ENCODE measurements at regions not wholly inside any gene's neighbourhood (a gene's known extent, or its start where the extent isn't known, plus 50 kb on each side); places are given as distances from the start of the nearest gene placed in this dataset.
"Not testable (repeated sequence)": the region's sequence is repeated elsewhere in the genome, so short reads cannot be mapped to it uniquely, and the experiment has no call there.

GRCh38 chr15:79492065-79492464 lies 59.9 kb downstream of the MINAR1 start:
- DNase-seq, result no peak

DNA sequence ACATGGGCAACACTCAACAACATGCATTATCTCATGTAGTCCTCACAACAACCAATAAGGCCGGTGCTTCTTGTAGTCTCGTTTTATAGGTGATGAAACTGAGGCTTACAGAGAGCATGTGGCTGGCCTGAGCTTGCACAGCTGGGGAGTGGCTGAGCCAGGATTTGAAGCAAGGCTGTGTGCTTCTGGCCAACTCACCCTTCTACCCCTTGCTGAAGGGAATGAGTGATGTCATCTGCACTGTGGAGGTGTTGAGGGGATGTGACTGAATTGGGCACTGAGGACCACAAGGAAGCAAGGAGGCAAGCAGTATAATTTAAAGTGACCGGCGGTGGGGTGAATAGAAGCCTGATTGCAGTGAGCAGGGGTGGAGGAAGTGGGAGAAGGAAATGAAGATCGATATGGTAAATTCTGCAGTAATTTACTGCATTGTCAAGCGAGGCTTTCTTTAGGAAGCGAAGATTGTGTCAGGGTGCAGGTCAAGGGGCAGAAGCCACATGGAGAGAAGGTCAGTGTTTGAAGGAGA lies 62.3 kb downstream of the MINAR1 start:
- no peak for DNase-seq

DNA sequence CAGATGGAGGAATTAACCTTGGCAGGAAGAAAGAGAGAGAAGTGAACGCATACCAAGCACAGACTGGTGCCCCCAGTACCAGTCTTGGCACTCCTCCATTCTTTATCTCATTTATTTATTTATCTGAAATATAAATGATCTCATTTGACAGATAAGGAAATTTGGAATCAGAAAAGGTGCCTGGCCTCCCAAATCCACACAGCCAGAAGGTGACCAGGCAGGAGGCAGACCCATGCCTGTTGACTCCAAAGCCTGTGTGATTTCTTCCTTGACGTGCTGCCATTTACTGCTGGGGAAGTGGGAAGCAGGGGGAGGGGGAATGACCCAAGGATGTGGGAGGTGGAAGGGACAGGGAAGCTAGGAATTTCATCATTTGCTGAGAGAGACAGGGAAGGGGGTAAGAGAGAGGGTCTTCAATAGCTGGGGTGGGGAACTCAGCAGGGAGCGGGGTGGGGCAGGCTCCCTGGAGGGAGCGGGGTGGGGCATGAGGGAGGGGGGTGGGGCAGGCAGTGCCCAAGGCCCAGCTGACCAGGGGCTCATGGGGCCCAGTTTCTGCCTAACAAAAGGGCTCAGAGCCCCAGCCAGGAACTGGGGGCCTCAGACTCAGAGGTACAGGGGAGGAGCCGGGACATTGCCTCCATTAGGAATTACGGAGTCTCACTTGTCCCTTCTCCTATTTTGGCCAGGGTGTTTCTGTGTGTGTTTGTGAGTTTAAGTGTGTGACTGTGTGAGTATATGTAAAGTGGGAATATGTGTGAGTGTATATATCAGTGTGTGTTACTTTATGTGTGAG lies 63.0 kb downstream of the MINAR1 start:
- no peak for DNase-seq

DNA sequence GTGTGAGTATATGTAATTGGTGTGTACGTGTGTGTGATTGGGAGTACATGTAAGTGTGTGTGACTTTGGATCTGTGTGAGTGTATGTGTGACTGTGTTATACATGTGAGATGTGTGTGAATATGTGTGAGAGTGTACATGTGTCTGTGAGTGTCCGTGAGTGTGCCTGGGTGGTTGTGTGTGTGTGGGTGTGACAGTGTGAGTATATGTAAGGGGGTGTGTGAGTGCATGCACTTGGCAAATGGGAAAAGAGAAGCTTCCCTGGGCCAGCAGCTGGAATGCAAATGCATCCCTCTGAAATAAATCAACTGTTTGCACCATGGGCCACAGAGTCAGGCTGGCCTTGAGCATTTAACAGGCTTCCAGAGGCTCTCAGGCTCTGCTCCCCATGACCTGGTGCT lies 63.6 kb downstream of the MINAR1 start:
- DNase-seq, result no peak

DNA sequence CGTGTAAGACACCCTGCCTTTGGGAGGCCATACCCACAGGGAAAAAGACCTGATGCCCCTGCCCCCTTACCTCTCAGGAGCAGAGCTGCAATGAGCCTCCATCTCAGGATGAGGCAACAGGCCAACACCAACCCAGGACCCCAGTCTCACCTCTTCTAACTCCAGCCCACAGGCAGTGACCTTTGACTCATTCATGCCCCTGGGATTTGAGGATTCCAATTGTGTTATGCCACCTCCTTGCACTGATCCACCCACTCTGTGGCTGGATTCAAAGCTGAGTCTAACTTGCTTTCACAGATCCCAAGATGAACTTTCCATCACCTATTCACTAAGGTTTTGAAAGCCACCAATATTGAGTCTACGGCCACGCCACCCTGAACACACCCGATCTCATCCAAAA lies 64.7 kb downstream of the MINAR1 start:
- DNase-seq, result no peak

DNA sequence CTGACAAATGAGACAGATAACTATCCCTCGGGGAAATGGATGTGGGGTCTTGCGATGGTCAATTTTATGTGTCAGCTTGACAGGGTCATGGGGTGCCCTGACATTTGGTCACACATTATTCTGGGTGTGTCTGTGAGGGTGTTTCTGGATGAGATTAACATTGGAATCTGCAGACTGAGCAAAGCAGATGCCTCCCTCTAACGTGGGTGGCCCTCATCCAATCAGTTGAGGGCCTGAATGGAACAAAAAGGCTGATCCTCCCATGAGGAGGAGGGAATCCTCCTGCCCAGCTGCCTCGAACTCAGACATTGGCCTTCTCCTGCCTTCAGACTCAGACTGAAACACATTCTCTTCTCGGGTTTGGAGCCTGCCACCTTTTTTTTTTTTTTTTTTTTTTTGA lies 69.0 kb downstream of the MINAR1 start:
- DNase-seq, result no peak

DNA sequence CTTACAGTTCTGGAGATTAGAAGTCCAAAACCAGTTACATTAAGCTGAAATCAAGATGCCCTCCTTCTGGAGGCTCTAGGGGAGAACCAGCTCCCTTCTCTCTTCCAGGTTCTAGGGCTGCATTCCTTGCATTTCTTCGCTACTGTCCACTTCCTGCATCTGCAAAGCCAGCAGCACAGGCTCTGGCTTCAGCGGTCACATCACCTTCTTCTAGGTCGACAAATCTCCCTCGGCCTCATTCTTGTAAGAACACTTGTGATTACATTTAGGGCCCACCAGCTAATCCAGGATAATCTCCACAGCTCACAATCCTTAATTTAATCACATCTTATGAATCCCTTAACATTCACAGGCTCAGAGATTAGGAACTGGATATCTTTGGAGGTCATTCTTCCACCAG lies 73.8 kb downstream of the MINAR1 start:
- DNase-seq, result no peak

- DNase-seq, result not testable (repeated sequence)
Observed at GRCh38 chr15:79512844-79513243, 80.7 kb downstream of the MINAR1 start.

DNA sequence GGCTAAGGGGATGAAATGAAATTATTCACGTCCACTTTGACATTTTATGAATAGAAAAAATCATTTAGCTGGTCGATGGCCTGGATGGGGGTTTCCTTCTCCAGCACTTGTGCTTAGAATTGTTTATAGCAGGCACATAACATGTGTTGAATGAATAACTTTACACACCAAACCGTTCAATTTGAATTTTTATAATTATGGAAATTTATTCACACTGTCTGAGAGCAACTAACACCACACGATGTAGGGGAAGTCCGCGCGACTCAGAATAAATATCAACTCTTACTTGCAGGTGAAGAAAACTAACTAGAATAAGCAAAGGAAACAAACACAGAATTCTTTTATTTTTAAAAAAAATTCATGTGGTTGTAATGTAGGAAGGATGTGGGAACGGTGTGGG lies 81.3 kb downstream of the MINAR1 start:
- DNase-seq, result no peak

DNA sequence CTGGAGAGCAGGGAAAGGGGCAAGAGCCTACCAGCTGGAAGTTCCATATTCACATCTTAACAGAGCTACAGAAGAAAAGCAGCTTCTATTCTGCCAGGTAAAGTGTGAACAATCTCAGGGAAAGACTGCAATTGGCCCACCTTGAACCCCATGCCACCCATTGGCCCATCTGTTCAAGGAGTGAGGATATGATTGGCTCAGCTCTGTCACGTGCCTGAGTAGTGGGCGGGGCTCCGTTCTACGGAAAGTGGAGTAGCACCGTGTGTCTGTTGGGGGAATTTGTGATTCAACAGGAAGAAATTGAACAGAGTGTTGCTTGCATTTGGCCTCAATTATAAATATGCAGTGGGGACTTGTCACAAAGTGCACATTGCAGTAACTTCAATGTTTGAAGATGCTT lies 81.8 kb downstream of the MINAR1 start:
- no peak for DNase-seq

DNA sequence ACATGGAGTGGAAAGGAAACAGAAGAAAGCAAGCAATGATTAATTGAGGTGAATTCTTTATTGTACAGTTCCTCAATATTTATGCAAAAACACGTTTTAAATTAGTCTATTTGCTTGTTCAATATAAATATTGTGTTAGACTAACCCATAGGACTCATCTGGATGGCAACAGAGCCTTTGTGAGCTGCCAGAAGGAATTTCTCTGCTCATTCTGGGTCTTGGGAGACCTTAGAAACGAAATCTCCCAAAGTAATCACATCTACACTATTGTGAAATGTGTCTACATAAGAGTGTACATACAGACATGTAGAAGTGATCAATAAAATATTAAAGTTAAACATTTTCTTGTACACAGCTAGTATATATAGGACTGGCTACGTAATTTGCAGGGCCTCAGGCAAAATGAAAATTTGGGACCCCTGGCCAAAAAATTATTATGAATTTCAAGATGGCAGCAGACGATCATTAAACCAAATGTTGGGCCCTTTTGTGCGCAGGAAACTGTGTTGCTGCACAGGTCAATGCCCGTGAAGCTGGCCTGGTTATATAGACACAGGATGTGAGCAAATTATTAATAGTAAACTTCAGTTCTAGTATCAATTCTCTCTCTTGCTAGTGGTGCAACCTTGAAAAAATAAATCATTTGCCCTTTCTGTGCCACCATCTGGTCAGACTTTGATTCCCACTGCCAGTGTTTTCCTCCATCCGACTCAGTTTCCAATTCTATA lies 83.3 kb downstream of the MINAR1 start:
- no peak for DNase-seq

GRCh38 chr15:79516155-79516554 lies 84.0 kb downstream of the MINAR1 start:
- DNase-seq, result no peak

DNA sequence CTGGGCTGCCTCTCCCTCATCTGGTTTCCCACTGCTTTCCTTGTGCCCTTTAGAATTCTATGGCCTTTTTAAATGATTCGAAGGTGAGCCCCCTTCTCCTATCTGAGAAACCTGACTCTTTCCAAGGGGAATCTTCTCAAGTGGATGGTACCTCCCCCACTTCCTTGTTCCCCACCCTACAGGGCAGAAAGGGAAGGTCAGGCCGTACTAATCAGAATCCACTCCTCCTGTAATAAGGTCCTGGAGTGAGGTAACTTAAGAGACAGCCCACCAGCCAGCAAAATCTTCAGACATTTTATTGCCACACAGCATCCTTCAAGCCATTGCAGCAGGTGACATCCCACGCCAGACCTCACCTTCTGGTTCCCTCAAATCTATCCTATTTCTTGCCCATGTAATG lies 84.5 kb downstream of the MINAR1 start:
- DNase-seq, result no peak

DNA sequence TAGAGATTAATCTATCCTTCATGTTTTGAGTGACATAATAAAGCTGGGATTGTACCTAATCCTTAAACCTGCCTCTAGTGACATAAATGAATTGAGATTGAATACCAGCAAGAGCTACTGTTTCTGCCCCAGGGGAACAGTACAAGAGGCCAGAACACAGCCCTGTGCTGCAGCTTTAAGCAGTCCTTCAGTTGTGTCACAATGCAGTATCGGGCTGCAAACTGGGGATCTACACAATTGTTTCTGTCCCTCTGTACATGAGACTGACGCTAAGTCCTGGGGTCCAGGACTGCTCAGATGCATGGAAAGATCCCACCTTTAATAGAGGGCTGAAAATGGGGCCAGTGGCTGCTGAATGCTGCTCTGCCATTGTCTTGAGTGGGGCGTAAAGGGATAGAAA lies 87.5 kb downstream of the MINAR1 start:
- no peak for DNase-seq

DNA sequence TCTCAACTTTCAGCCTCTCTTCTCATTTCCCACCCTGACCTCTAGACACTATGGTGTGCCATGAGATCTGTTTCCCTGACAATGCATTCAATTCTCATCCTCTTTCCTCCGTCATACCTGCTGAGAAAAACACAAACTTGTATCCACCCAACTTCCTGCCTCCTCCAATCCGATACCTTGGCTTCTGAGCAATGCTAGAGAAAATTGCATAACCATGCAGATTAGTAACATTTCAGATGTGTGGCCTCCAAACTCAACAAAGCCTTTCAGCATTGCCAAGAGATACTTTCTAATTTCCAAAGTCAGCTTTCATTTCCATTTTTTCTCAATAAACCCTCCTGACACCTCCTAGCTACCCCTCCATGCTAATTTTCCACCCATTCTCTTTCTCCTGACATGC lies 88.5 kb downstream of the MINAR1 start:
- no peak for DNase-seq

- no peak for DNase-seq
Observed at GRCh38 chr15:79522656-79523055, 90.5 kb downstream of the MINAR1 start.

DNA sequence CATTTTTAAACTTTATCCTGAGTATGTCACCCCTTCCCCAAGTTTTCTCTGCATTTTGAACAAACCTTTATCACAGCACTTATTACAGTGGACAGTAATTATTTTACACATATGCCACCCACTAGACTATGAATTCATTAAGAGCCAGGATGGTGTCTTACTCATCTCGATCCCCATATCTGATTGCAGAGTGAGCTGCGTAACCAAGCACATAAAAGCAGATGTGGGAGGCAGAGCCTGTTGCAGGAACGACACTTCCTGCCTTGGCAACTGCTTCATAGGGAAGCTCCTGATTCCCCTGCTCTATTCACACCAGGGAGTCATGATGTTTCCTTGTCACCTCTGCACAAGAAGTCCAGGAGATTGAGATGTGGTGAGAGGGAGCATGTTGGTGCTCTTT lies 91.1 kb downstream of the MINAR1 start:
- DNase-seq, result no peak

DNA sequence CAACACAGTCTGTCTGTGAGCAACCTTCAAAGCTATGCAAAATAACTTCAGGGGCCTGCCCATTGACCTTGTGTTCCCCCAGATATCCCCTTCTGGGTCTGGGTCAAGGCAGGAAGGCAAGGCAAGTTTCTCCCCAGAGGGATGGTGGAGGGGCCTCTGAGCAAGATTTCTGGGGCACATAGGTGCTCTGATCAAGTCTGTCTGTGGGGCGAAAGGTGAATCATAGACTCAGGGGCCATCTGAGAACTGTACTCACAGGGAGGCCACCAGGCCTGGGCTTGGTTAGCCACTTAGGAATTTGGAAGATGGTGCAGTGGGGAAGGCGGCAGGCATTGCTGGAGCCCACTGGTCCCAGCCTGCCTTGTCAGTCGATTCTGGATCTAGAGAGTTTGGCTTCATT lies 92.4 kb downstream of the MINAR1 start:
- no peak for DNase-seq

- no peak for DNase-seq
Observed at GRCh38 chr15:79526376-79526775, 94.2 kb downstream of the MINAR1 start.

- no peak for DNase-seq
Observed at GRCh38 chr15:79527821-79528220, 95.7 kb downstream of the MINAR1 start.

- no peak for DNase-seq
Observed at GRCh38 chr15:79529157-79529785, 97.1 kb downstream of the MINAR1 start.

DNA sequence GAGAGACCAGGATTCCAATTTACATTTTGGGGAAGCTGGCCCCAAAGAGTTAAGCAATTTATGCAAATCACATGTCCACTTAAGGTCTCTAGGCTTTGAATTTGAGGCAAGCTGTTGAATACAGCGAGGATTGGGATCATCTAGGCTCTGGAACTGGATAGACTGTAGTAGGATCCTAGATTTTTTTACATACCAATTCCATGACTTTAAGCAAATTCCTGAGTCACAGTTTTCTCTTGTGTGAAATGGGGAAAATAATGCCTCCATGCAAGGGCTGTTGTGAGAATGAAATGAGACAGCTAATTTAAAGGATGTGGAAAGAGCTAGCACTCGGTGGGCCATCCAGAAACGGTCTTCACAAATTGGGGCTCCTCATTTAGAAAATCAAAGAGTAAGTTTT lies 103.4 kb downstream of the MINAR1 start:
- DNase-seq, result no peak

GRCh38 chr15:79538527-79538926 lies 106.4 kb downstream of the MINAR1 start:
- DNase-seq, result no peak

DNA sequence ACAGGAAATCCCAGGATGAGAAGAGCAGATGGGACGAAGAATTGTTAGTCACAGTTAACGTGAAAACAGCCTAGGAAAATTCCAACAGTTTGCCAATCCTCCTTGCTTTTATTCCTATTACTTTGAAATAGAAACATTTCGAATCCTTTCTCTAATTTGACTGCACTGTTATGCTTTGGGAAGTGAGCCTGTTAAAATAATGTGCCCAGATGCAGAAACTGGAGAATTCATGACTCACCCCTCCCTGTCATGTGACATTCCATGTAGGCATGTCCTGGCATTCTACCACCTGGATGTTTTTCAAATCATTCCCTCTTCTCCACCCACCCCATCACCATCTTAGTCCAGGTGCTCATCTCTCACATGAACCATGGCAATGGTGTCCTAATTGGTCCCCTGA lies 107.3 kb downstream of the MINAR1 start:
- no peak for DNase-seq

Measured in NCI-H446 (cell line).